ENCODE measurements at regions not wholly inside any gene's neighbourhood (a gene's known extent, or its start where the extent isn't known, plus 50 kb on each side); places are given as distances from the start of the nearest gene placed in this dataset.
"Not testable (repeated sequence)": the region's sequence is repeated elsewhere in the genome, so short reads cannot be mapped to it uniquely, and the experiment has no call there.

- DNase-seq: no peak
These were observed 140.6 kb upstream of the TMEM168 start for GRCh38 chr7:112930787-112931186.

GRCh38 chr7:112929421-112929820 lies 139.2 kb upstream of the TMEM168 start:
- no peak for DNase-seq

DNA sequence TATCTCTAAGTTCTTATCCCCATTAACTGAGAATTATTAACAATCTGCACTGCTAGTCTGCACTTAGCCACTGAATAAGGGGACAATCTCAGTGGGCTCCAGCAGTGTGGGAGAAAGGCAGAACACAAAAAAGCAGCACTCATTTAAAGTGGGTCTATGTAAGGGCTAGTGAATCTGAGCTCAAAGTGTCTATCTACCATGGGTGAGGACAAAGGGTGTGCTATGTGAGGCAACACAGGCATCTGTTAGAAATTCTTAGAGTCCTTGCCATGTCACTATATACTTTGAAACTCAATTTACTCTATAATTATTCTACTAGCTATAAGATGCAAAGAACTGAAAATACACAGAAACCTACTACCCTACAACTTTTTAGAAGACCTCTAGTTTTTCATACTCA lies 135.8 kb upstream of the TMEM168 start:
- no peak for DNase-seq

GRCh38 chr7:112922546-112922945 lies 132.4 kb upstream of the TMEM168 start:
- DNase-seq: not testable (repeated sequence)

DNA sequence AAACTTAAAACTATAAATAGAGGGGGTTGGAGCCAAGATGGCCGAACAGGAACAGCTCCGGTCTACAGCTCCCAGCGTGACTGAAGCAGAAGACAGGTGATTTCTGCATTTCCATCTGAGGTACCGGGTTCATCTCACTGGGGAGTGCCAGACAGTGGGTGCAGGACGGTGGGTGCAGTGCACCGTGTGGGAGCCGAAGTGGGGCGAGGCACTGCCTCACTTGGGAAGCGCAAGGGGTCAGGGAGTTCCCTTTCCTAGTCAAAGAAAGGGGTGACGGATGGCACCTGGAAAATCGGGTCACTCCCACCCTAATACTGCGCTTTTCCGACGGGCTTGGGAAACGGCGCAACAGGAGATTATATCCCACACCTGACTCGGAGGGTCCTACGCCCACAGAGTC lies 126.2 kb upstream of the TMEM168 start:
- not testable (repeated sequence) for DNase-seq

GRCh38 chr7:112908086-112908485 lies 117.9 kb upstream of the TMEM168 start:
- no peak for DNase-seq

DNA sequence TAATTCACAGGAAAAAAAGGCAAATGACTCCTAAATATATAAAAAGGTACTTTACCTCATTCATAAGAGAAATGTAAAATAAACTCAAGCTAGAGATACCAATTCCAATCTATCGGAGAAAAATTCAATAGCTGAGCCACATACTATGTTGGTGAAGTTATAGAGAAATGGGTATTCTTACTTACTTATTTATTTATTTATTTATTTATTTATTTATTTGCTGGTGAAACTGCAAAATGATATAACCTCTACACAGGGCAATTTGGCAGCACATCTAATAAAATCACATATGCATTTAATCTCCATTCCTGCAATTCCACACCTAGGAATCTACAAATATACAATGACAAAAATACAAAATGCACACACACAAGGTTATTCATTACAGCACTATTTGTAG lies 117.5 kb upstream of the TMEM168 start:
- DNase-seq: no peak

GRCh38 chr7:112905950-112906349 lies 115.8 kb upstream of the TMEM168 start:
- no peak for DNase-seq

DNA sequence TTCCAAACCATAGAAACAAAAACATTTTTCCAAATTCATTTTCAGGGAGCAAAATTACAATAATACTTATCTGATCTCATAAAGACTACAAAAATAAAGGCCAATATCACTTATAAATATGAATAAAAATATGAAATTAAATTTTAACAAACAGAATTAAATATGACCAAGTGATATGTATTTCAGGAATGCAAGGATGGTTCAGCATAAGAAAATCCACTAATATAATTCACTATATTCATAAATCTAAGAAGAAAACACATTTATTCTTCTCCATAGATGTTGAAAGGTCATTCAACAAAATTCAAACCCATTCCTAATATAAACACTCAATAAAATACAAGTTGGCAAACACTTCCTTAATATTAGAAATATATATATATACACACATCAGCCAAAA lies 115.2 kb upstream of the TMEM168 start:
- DNase-seq: no peak

GRCh38 chr7:112898432-112899290 lies 108.5 kb upstream of the TMEM168 start:
- DNase-seq: peak; percentile 46

GRCh38 chr7:112897839-112898431 lies 107.7 kb upstream of the TMEM168 start:
- DNase-seq: no peak

GRCh38 chr7:112896026-112896601 lies 105.9 kb upstream of the TMEM168 start:
- DNase-seq: no peak

DNA sequence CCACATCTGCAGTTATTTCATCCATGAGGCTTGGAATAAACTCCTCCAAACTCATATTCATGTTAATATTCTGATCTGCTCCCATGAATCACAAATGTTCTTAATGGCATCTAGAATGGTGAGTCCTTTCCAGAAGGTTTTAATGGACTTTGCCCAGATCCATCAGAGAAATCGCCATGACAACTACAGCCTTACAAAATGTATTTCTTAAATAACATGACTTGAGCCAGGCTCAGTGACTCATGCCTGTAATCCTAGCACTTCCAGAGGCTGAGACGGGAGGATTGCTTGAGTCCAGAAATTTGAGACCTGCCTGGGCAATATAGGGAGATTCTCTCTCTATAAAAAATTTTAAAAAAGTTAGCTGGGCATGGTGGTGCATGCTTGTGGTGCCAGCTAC lies 102.1 kb upstream of the TMEM168 start:
- DNase-seq: no peak

- no peak for DNase-seq
These were observed 101.5 kb upstream of the TMEM168 start for GRCh38 chr7:112891698-112892097.

DNA sequence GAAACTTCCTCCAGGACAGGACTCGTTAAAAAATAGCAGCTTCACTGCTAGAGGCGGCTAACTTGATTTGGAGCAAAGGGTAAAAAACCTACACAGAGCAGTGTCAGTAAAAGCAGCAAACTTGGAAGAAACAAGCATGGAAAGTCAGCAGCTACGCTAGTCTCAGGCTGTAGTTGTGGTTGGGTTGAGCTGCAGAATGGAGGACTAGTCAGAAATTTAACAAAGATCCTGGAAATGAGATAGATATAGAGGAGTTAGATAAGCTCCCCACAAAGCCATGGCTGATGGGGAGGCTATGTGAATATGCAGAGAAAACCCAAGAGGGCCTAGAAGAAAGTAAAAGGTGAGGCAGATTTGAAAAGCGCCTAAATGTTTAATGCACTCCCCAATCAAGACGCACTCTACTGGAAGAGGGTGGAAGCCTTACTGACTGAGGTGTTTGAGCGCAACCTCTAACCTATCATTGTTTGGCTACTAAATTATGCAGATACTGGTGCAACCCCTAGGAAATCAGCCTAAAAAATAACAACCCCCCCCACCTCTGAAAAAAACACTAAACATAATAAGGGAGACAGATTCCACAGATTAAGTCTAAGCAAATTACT lies 99.7 kb upstream of the TMEM168 start:
- DNase-seq: no peak

GRCh38 chr7:112889268-112889667 lies 99.1 kb upstream of the TMEM168 start:
- DNase-seq: no peak

GRCh38 chr7:112888781-112889180 lies 98.6 kb upstream of the TMEM168 start:
- no peak for DNase-seq

GRCh38 chr7:112887976-112888375 lies 97.8 kb upstream of the TMEM168 start:
- DNase-seq: no peak

DNA sequence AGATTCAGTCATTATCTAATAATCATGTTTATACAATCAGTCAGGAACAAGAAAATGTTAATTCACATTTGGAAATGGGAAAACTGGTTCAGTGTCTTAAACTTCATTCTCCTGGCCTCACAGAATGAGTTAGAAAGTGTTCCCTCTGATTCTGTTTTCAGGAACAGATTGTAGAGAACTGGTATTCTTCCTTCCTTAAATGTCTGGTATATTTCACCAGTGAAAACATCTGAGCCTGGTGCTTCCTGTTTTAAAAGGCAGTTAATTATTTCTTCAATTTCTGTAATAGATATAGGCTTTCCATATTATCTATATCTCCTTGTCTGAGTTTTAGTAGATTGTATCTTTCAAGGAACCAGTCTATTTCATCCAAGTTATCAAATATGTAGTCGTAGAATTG lies 97.1 kb upstream of the TMEM168 start:
- no peak for DNase-seq

GRCh38 chr7:112886208-112886607 lies 96.0 kb upstream of the TMEM168 start:
- no peak for DNase-seq

DNA sequence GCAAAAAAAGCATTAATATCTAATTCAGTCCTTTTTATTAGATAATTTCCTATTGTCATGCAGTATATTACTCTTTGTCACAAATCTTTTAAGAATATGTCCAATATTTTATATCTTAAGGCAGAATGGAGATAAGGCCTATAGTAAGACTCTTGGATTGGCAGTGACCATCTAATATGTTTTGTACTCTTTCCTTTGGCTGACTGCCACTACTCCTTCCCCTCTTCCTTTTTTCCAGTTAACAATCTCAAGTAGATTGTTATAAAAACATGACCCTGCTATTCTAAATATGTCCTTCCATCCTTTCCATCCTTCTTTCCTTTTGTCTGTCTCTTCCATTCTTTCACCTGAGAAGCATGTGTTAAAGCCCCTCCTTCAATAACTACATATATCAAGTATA lies 92.8 kb upstream of the TMEM168 start:
- no peak for DNase-seq

GRCh38 chr7:112882511-112882910 lies 92.3 kb upstream of the TMEM168 start:
- DNase-seq: no peak

GRCh38 chr7:112882022-112882421 lies 91.8 kb upstream of the TMEM168 start:
- DNase-seq: no peak
